Tibial nerve (tissue), 4 donors: ENCODE measurements at regions not wholly inside any gene's neighbourhood (a gene's known extent, or its start where the extent isn't known, plus 50 kb on each side); places are given as distances from the start of the nearest gene placed in this dataset.

Source experiments
- DNase-seq, 2 donors: peaks; one replicate each; pipeline ENCODE4 v3.0.0-alpha.2; 2019; ENCODE audit warnings: low spot score in 2 of 2
- H3K27ac ChIP-seq, 4 donors: fragments of 200-600 bp; sonication (generic) in 3 of 4; one replicate each; pipeline ENCODE4 v1.5.1; 2017 to 2019; ENCODE audit warnings: mild to moderate bottlenecking in 1 of 4
- H3K27me3 ChIP-seq, 2 donors: fragments of 200-600 bp; sonication (generic) in 1 of 2; one replicate each; pipeline versions ENCODE4 v1.5.1 to v1.6.0; 2017 to 2019
- H3K36me3 ChIP-seq, 3 donors: fragments of 200-600 bp; sonication (generic); one replicate each; pipeline ENCODE4 v1.5.1; 2018 to 2019
- H3K4me1 ChIP-seq, 4 donors: fragments of 200-600 bp; sonication (generic) in 3 of 4; one replicate each; pipeline ENCODE4 v1.5.1; 2017 to 2019
- H3K4me3 ChIP-seq, 4 donors: fragments of 200-600 bp; sonication (generic) in 3 of 4; one replicate each; pipeline ENCODE4 v1.5.1; 2017 to 2019; ENCODE audit warnings: mild to moderate bottlenecking in 1 of 4, moderate library complexity in 1 of 4
- H3K9me3 ChIP-seq, 4 donors: fragments of 200-600 bp; sonication (generic) in 3 of 4; one replicate each; pipeline ENCODE4 v1.5.1; 2017 to 2019
- EP300 ChIP-seq, 2 donors: sonication (generic); formaldehyde crosslinking; IDR thresholded peaks; one replicate each; pipeline ENCODE4 v1.6.1; 2017; ENCODE audit warnings: antibody characterized with exemption in 2 of 2, mild to moderate bottlenecking in 1 of 2
- POLR2A ChIP-seq, 2 donors: fragments of 450-650 bp; IDR thresholded peaks; one replicate each; pipeline ENCODE4 v1.6.1; 2017; ENCODE audit warnings: antibody characterized with exemption in 2 of 2, mild to moderate bottlenecking in 2 of 2, moderate library complexity in 2 of 2
- WGBS, 2 donors: methylation state at CpG; one replicate each; pipeline ENCODE4 v1.1.5; 2018; 5-methylcytosine and 5-hydroxymethylcytosine counted together
- TF ChIP-seq, protein P1 (sequence below), 5 experiments: fragments of 200-600 bp in 3 of 5; fragments of 450-650 bp in 2 of 5; sonication (generic) in 3 of 5; IDR thresholded peaks; one replicate each; pipeline ENCODE4 v1.5.1; 2016 to 2019; ENCODE audit warnings: antibody characterized with exemption in 5 of 5, mild to moderate bottlenecking in 3 of 5, moderate library complexity in 2 of 5

GRCh38 chr7:136495081-136495480 lies 373.4 kb upstream of the CHRM2 start:
- Histone ChIP-seq H3K4me3 (no peak overlapping the region), H3K36me3 (no peaks in the 10 kb centered on the region), H3K27ac (no peak overlapping the region), H3K4me1 (no peaks in the 10 kb centered on the region), H3K9me3 (no peaks in the 10 kb centered on the region), H3K27me3 (no peaks in the 10 kb centered on the region)
- 53 to 59% methylated on average over 3 to 4 of the region's 4 CpGs for WGBS, 2 donors
- TF ChIP-seq, protein P1, sequence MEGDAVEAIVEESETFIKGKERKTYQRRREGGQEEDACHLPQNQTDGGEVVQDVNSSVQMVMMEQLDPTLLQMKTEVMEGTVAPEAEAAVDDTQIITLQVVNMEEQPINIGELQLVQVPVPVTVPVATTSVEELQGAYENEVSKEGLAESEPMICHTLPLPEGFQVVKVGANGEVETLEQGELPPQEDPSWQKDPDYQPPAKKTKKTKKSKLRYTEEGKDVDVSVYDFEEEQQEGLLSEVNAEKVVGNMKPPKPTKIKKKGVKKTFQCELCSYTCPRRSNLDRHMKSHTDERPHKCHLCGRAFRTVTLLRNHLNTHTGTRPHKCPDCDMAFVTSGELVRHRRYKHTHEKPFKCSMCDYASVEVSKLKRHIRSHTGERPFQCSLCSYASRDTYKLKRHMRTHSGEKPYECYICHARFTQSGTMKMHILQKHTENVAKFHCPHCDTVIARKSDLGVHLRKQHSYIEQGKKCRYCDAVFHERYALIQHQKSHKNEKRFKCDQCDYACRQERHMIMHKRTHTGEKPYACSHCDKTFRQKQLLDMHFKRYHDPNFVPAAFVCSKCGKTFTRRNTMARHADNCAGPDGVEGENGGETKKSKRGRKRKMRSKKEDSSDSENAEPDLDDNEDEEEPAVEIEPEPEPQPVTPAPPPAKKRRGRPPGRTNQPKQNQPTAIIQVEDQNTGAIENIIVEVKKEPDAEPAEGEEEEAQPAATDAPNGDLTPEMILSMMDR (IDR thresholded peaks at IDR 0.05), result no peak
- no peak for TF ChIP-seq POLR2A (IDR thresholded peaks at IDR 0.05)
- TF ChIP-seq EP300 (IDR thresholded peaks at IDR 0.05), result no peak
- DNase-seq, result no peak

DNA sequence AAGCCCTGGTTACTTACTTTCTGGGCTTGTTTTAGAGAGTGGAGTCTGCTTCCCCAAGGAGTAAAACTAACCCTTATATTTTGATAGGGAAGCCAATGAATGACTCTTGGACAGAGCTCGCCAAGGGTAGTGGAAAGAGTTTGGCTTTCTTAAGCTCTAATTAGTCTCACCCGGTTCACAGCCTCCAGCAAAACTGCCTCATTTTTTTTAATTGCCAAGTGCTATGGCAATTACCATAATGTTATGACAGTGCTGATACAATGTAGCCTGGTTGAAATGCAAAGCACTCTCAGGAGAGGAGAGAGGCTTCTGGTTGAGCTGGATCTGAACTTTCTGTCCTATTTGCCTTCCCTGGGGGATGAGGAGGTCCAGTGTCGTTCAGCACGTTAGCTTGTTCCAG lies 376.1 kb upstream of the CHRM2 start:
- DNase-seq, result no peak
- WGBS, 2 donors, result 68 to 81% methylated on average over 4 of the region's 4 CpGs
- TF ChIP-seq POLR2A (IDR thresholded peaks at IDR 0.05), result no peak
- TF ChIP-seq EP300 (IDR thresholded peaks at IDR 0.05), result no peak
- TF ChIP-seq, protein P1 (IDR thresholded peaks at IDR 0.05), result no peak
- Histone ChIP-seq H3K9me3 (no peaks in the 10 kb centered on the region), H3K27me3 (no peaks in the 10 kb centered on the region), H3K4me3 (no peak overlapping the region), H3K36me3 (no peaks in the 10 kb centered on the region), H3K27ac (no peak overlapping the region), H3K4me1 (no peaks in the 10 kb centered on the region)

DNA sequence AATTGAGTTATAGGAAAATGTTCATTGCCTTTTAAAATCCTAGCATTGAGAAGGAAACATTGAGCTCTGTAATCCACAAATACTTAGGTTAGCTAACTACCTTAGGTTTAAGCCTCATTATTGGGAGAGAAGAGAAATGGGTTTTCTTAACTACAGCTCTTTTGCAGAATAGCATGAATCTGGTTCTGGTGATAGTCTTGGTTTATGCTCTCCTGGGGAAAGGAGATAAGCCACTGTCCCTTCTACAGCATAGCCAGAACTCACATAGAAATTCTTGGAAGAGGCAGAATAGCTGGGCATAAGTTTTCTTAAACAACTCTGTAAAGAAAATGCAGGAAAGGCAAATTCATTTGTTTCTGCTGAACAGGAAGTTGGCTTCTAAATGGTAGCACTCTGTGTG lies 378.6 kb upstream of the CHRM2 start:
- Histone ChIP-seq H3K27ac (no peak overlapping the region), H3K4me3 (no peak overlapping the region), H3K9me3 (no peaks in the 10 kb centered on the region), H3K36me3 (no peaks in the 10 kb centered on the region), H3K4me1 (no peaks in the 10 kb centered on the region), H3K27me3 (no peaks in the 10 kb centered on the region)
- no peak for DNase-seq
- no peak for TF ChIP-seq POLR2A (IDR thresholded peaks at IDR 0.05)
- TF ChIP-seq, protein P1 (IDR thresholded peaks at IDR 0.05), result no peak
- no peak for TF ChIP-seq EP300 (IDR thresholded peaks at IDR 0.05)

- WGBS, 2 donors, result 65 to 66% methylated on average over 4 of the region's 4 CpGs
- H3K27ac ChIP-seq, result no peak overlapping the region
- no peaks in the 10 kb centered on the region for H3K27me3 ChIP-seq
- H3K9me3 ChIP-seq, result no peaks in the 10 kb centered on the region
- TF ChIP-seq EP300 (IDR thresholded peaks at IDR 0.05) (no peak), POLR2A (IDR thresholded peaks at IDR 0.05) (no peak)
- TF ChIP-seq, protein P1 (IDR thresholded peaks at IDR 0.05), result no peak
- DNase-seq, result no peak
- H3K4me3 ChIP-seq, result no peak overlapping the region
- no peaks in the 10 kb centered on the region for H3K36me3 ChIP-seq
- no peaks in the 10 kb centered on the region for H3K4me1 ChIP-seq
These were observed 387.6 kb upstream of the CHRM2 start for GRCh38 chr7:136480901-136481300.

- peaks cover 0 to 3% (median 0%) of the 10 kb centered on the region in 4 donors for H3K9me3 ChIP-seq
- no peaks in the 10 kb centered on the region for H3K4me1 ChIP-seq
- DNase-seq, result no peak
- H3K4me3 ChIP-seq, result no peak overlapping the region
- 47 to 61% methylated on average over 2 of the region's 2 CpGs for WGBS, 2 donors
- no peak for TF ChIP-seq EP300 (IDR thresholded peaks at IDR 0.05)
- TF ChIP-seq, protein P1 (IDR thresholded peaks at IDR 0.05), result no peak
- TF ChIP-seq POLR2A (IDR thresholded peaks at IDR 0.05), result no peak
- H3K27me3 ChIP-seq, result no peaks in the 10 kb centered on the region
- H3K36me3 ChIP-seq, result no peaks in the 10 kb centered on the region
- no peak overlapping the region for H3K27ac ChIP-seq
These were observed 388.5 kb upstream of the CHRM2 start for GRCh38 chr7:136479922-136480321.
